Neural cell (in vitro differentiated cells): ENCODE measurements at regions not wholly inside any gene's neighbourhood (a gene's known extent, or its start where the extent isn't known, plus 50 kb on each side); places are given as distances from the start of the nearest gene placed in this dataset.

Experiments used
- H2AFZ ChIP-seq: fragments of 200-600, 300-800 bp; sonication (generic), shearing (Covaris generic); 2 replicates; pipeline ENCODE4 v1.6.0; 2014; ENCODE audit warnings: low read depth, mild to moderate bottlenecking, antibody characterized with exemption, low read length, moderate library complexity
- H3F3A ChIP-seq: fragments of 200-600 bp; shearing (Covaris generic); 2 replicates; pipeline ENCODE4 v1.6.1; 2016; ENCODE audit warnings: mild to moderate bottlenecking, moderate library complexity, mixed read lengths, antibody characterized with exemption, low read length; ENCODE audit not compliant: insufficient read depth, poor library complexity, severe bottlenecking
- H3K27ac ChIP-seq: fragments of 200-600, 300-800 bp; sonication (generic), shearing (Covaris generic); 2 replicates; pipeline ENCODE4 v1.5.1; 2014; ENCODE audit warnings: mild to moderate bottlenecking, low read length, moderate library complexity
- H3K27me3 ChIP-seq: fragments of 300-800, 200-600 bp; sonication (generic), shearing (Covaris generic); 2 replicates; pipeline ENCODE4 v1.6.0; 2014; ENCODE audit warnings: mild to moderate bottlenecking, low read depth, low read length, moderate library complexity; ENCODE audit not compliant: insufficient read depth
- H3K36me3 ChIP-seq: fragments of 300-800, 200-600 bp; sonication (generic), shearing (Covaris generic); 2 replicates; pipeline ENCODE4 v1.5.1; 2014; ENCODE audit warnings: mild to moderate bottlenecking, antibody characterized with exemption, low read length, moderate library complexity; ENCODE audit not compliant: insufficient read depth
- H3K4me2 ChIP-seq: fragments of 300-800, 200-600 bp; sonication (generic), shearing (Covaris generic); 2 replicates; pipeline ENCODE4 v1.6.0; 2014; ENCODE audit warnings: mild to moderate bottlenecking, low read length
- H3K4me3 ChIP-seq: fragments of 300-800, 200-600 bp; sonication (generic), shearing (Covaris generic); 2 replicates; pipeline ENCODE4 v1.5.1; 2014; ENCODE audit warnings: mild to moderate bottlenecking, low read length, moderate library complexity
- H3K79me2 ChIP-seq: fragments of 200-600 bp; shearing (Covaris generic); replicated peaks from 2 replicates; pipeline ENCODE4 v1.6.0; 2014; ENCODE audit warnings: mild to moderate bottlenecking, low read length, moderate library complexity; ENCODE audit not compliant: insufficient read depth
- H3K9ac ChIP-seq: fragments of 300-800, 200-600 bp; sonication (generic), shearing (Covaris generic); 2 replicates; pipeline ENCODE4 v1.6.1; 2016; ENCODE audit warnings: mild to moderate bottlenecking, low read length, mixed read lengths
- H3K9me2 ChIP-seq: fragments of 200-600 bp; shearing (Covaris generic); 2 replicates; pipeline ENCODE4 v1.6.1; 2016; ENCODE audit warnings: mild to moderate bottlenecking, low read length, mixed read lengths; ENCODE audit not compliant: insufficient read depth
- H3K9me3 ChIP-seq: fragments of 200-600, 300-800 bp; sonication (generic), shearing (Covaris generic); 2 replicates; pipeline ENCODE4 v1.6.1; 2016; ENCODE audit warnings: mild to moderate bottlenecking, mixed run types, low read length, moderate library complexity, mixed read lengths
- H4K20me1 ChIP-seq: fragments of 200-600 bp; shearing (Covaris generic); 2 replicates; pipeline ENCODE4 v1.6.1; 2016; ENCODE audit warnings: mild to moderate bottlenecking, mixed run types; ENCODE audit not compliant: insufficient read depth
- CTCF ChIP-seq: fragments of 450-650 bp; IDR thresholded peaks from 2 replicates; pipeline ENCODE4 v1.5.1; 2014; ENCODE audit warnings: antibody characterized with exemption, mild to moderate bottlenecking, moderate library complexity; ENCODE audit not compliant: poor library complexity, severe bottlenecking
- EP300 ChIP-seq: fragments of 450-650 bp; conservative IDR thresholded peaks from 2 replicates; pipeline ENCODE4 v1.6.1; 2014; ENCODE audit warnings: antibody characterized with exemption, mild to moderate bottlenecking, moderate library complexity; ENCODE audit not compliant: poor library complexity, severe bottlenecking
- EZH2 ChIP-seq: fragments of 200-600, 300-800 bp; shearing (Covaris generic), sonication (generic); IDR thresholded peaks from 2 replicates; pipeline ENCODE4 v1.6.1; 2014; ENCODE audit warnings: antibody characterized with exemption, low read length, borderline replicate concordance, mild to moderate bottlenecking; ENCODE audit not compliant: insufficient read depth, poor library complexity, severe bottlenecking
- MXI1 ChIP-seq: fragments of 450-650 bp; conservative IDR thresholded peaks from 2 replicates; pipeline ENCODE4 v1.6.1; 2014; ENCODE audit warnings: antibody characterized with exemption, mild to moderate bottlenecking; ENCODE audit not compliant: poor library complexity, severe bottlenecking
- POLR2AphosphoS5 ChIP-seq: IDR thresholded peaks from 2 replicates; pipeline ENCODE4 v1.6.1; 2012
- RAD21 ChIP-seq: fragments of 450-650 bp; conservative IDR thresholded peaks from 2 replicates; pipeline ENCODE4 v1.6.1; 2014; ENCODE audit warnings: antibody characterized with exemption, mild to moderate bottlenecking, moderate library complexity
- REST ChIP-seq: IDR thresholded peaks from 2 replicates; pipeline ENCODE4 v1.6.1; 2012; ENCODE audit warnings: borderline replicate concordance
- SMC3 ChIP-seq: fragments of 450-650 bp; conservative IDR thresholded peaks from 2 replicates; pipeline ENCODE4 v1.6.1; 2014; ENCODE audit warnings: antibody characterized with exemption, mild to moderate bottlenecking, moderate library complexity; ENCODE audit not compliant: poor library complexity
- TAF1 ChIP-seq: IDR thresholded peaks from 2 replicates; pipeline ENCODE4 v1.6.1; 2012; ENCODE audit warnings: low read depth

- Histone ChIP-seq H3K36me3 (no peaks in the 10 kb centered on the region), H3K9me2 (no peaks in the 10 kb centered on the region), H3K9ac (no peak overlapping the region), H2AFZ (no peak overlapping the region), H3K4me3 (no peak overlapping the region), H3K27ac (no peak overlapping the region), H3K79me2 (no peaks in the 10 kb centered on the region), H3K27me3 (no peaks in the 10 kb centered on the region), H3K9me3 (no peaks in the 10 kb centered on the region), H3K4me2 (no peak overlapping the region), H3F3A (no peaks in the 10 kb centered on the region), H4K20me1 (no peaks in the 10 kb centered on the region)
- no peak for TF ChIP-seq POLR2AphosphoS5
- no peak for TF ChIP-seq RAD21
- no peak for TF ChIP-seq TAF1
- no peak for TF ChIP-seq MXI1
- TF ChIP-seq REST: no peak
- no peak for TF ChIP-seq EZH2
- no peak for TF ChIP-seq CTCF
- TF ChIP-seq EP300: no peak
- TF ChIP-seq SMC3: no peak
These were observed 124.0 kb upstream of the CARMIL1 start for GRCh38 chr6:25155211-25155610.

GRCh38 chr6:25156123-25156522 lies 123.1 kb upstream of the CARMIL1 start:
- TF ChIP-seq MXI1: no peak
- TF ChIP-seq POLR2AphosphoS5: no peak
- TF ChIP-seq EP300: no peak
- TF ChIP-seq SMC3: no peak
- no peak for TF ChIP-seq CTCF
- TF ChIP-seq EZH2: no peak
- TF ChIP-seq REST: no peak
- no peak for TF ChIP-seq RAD21
- no peak for TF ChIP-seq TAF1
- no peaks in the 10 kb centered on the region for H3F3A ChIP-seq

More at GRCh38 chr6:25156123-25156522, 123.1 kb upstream of the CARMIL1 start:
- Histone ChIP-seq H3K9me3 (no peaks in the 10 kb centered on the region), H3K27ac (no peak overlapping the region), H3K9me2 (no peaks in the 10 kb centered on the region), H3K4me3 (no peak overlapping the region), H3K79me2 (no peaks in the 10 kb centered on the region), H2AFZ (no peak overlapping the region), H3K4me2 (no peak overlapping the region), H3K27me3 (no peaks in the 10 kb centered on the region), H3K36me3 (no peaks in the 10 kb centered on the region), H4K20me1 (no peaks in the 10 kb centered on the region), H3K9ac (no peak overlapping the region)
